ENCODE measurements at regions not wholly inside any gene's neighbourhood (a gene's known extent, or its start where the extent isn't known, plus 50 kb on each side); places are given as distances from the start of the nearest gene placed in this dataset.
"Not testable (repeated sequence)": the region's sequence is repeated elsewhere in the genome, so short reads cannot be mapped to it uniquely, and the experiment has no call there.

DNA sequence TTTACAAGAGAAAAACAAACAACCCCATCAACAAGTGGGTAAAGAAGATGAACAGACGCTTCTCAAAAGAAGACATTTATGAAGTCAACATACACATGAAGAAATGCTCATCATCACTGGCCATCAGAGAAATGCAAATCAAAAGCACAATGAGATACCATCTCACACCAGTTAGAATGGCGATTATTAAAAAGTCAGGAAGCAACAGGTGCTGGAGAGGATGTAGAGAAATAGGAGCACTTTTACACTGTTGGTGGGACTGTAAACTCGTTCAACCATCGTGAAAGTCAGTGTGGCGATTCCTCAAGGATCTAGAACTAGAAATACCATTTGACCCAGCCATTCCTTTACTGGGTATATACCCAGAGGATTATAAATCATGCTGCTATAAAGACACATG, 137.3 kb downstream of the MAGEE1 start:
- TF ChIP-seq CTCF (IDR thresholded peaks at IDR 0.05; ENCODE audit: low read depth, low read length, missing input control); FOXA1 (IDR thresholded peaks at IDR 0.05); EGR1 (IDR thresholded peaks at IDR 0.05; ENCODE audit: low read depth in 2 of 2): not testable (repeated sequence)

Data from liver (tissue), 3 donors.